Smooth muscle cell (in vitro differentiated cells): ENCODE measurements at regions not wholly inside any gene's neighbourhood (a gene's known extent, or its start where the extent isn't known, plus 50 kb on each side); places are given as distances from the start of the nearest gene placed in this dataset.

Source experiments
- DNase-seq: peaks from one replicate; lab custom pipeline; 2025; ENCODE audit not compliant: unreplicated experiment; lab: John Stamatoyannopoulos, UW
- H2AFZ ChIP-seq: fragments of 200-600 bp; sonication (generic); 2 replicates; pipeline ENCODE4 v1.6.0; 2016; ENCODE audit warnings: antibody characterized with exemption, low read depth, mild to moderate bottlenecking
- H3F3A ChIP-seq: fragments of 200-600 bp; sonication (generic); 2 replicates; pipeline ENCODE4 v1.6.0; 2017; ENCODE audit warnings: antibody characterized with exemption, low read depth
- H3K27ac ChIP-seq: fragments of 200-600 bp; sonication (generic); 2 replicates; pipeline ENCODE4 v1.5.1; 2016; ENCODE audit warnings: low read depth, mild to moderate bottlenecking
- H3K27me3 ChIP-seq: fragments of 200-600 bp; sonication (generic); 2 replicates; pipeline ENCODE4 v1.6.1; 2016; ENCODE audit warnings: low read depth, mild to moderate bottlenecking
- H3K36me3 ChIP-seq: fragments of 200-600 bp; sonication (generic); 2 replicates; pipeline ENCODE4 v1.5.1; 2016; ENCODE audit warnings: low read depth
- H3K4me1 ChIP-seq: fragments of 200-600 bp; sonication (generic); 2 replicates; pipeline ENCODE4 v1.5.1; 2016; ENCODE audit warnings: low read depth
- H3K4me2 ChIP-seq: fragments of 200-600 bp; sonication (generic); 2 replicates; pipeline ENCODE4 v1.6.0; 2016; ENCODE audit warnings: mild to moderate bottlenecking
- H3K4me3 ChIP-seq: fragments of 200-600 bp; sonication (generic); 2 replicates; pipeline ENCODE4 v1.5.1; 2016; ENCODE audit warnings: mild to moderate bottlenecking
- H3K79me2 ChIP-seq: fragments of 200-600 bp; sonication (generic); 2 replicates; pipeline ENCODE4 v1.6.0; 2016; ENCODE audit warnings: low read depth, mild to moderate bottlenecking
- H3K9ac ChIP-seq: fragments of 200-600 bp; sonication (generic); 2 replicates; pipeline ENCODE4 v1.6.0; 2016; ENCODE audit warnings: low read depth
- H3K9me3 ChIP-seq: fragments of 200-600 bp; sonication (generic); replicated peaks from 2 replicates; pipeline ENCODE4 v1.5.1; 2016; ENCODE audit warnings: low read depth
- H4K20me1 ChIP-seq: fragments of 200-600 bp; sonication (generic); 2 replicates; pipeline ENCODE4 v1.6.0; 2016; ENCODE audit warnings: low read depth
- WGBS: methylation state at CpG from one replicate; pipeline ENCODE4 v1.1.7; 2016; ENCODE audit warnings: low lambda C conversion rate; 5-methylcytosine and 5-hydroxymethylcytosine counted together
- TF ChIP-seq, protein P1 (sequence below): fragments of 200-600 bp; sonication (generic); IDR thresholded peaks from 2 replicates; pipeline ENCODE4 v1.5.1; 2017; ENCODE audit warnings: borderline replicate concordance, mild to moderate bottlenecking, antibody characterized with exemption; ENCODE audit not compliant: insufficient read depth, poor library complexity, severe bottlenecking

- Histone ChIP-seq H3K4me2 (no peak overlapping the region), H3K27ac (no peak overlapping the region), H3K27me3 (no peaks in the 10 kb centered on the region), H3K79me2 (no peaks in the 10 kb centered on the region), H3K4me1 (peaks cover 4% of the 10 kb centered on the region), H3K4me3 (no peak overlapping the region), H3K9ac (no peak overlapping the region), H4K20me1 (no peaks in the 10 kb centered on the region), H3K9me3 (no peaks in the 10 kb centered on the region), H2AFZ (no peak overlapping the region), H3K36me3 (no peaks in the 10 kb centered on the region), H3F3A (no peaks in the 10 kb centered on the region)
- WGBS, result 74% methylated on average over 1 of the region's 1 CpG
- DNase-seq, result no peak
- TF ChIP-seq, protein P1, sequence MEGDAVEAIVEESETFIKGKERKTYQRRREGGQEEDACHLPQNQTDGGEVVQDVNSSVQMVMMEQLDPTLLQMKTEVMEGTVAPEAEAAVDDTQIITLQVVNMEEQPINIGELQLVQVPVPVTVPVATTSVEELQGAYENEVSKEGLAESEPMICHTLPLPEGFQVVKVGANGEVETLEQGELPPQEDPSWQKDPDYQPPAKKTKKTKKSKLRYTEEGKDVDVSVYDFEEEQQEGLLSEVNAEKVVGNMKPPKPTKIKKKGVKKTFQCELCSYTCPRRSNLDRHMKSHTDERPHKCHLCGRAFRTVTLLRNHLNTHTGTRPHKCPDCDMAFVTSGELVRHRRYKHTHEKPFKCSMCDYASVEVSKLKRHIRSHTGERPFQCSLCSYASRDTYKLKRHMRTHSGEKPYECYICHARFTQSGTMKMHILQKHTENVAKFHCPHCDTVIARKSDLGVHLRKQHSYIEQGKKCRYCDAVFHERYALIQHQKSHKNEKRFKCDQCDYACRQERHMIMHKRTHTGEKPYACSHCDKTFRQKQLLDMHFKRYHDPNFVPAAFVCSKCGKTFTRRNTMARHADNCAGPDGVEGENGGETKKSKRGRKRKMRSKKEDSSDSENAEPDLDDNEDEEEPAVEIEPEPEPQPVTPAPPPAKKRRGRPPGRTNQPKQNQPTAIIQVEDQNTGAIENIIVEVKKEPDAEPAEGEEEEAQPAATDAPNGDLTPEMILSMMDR, result no peak
These were observed 233.6 kb downstream of the SH2D4B start for GRCh38 chr10:80771285-80771684.

DNA sequence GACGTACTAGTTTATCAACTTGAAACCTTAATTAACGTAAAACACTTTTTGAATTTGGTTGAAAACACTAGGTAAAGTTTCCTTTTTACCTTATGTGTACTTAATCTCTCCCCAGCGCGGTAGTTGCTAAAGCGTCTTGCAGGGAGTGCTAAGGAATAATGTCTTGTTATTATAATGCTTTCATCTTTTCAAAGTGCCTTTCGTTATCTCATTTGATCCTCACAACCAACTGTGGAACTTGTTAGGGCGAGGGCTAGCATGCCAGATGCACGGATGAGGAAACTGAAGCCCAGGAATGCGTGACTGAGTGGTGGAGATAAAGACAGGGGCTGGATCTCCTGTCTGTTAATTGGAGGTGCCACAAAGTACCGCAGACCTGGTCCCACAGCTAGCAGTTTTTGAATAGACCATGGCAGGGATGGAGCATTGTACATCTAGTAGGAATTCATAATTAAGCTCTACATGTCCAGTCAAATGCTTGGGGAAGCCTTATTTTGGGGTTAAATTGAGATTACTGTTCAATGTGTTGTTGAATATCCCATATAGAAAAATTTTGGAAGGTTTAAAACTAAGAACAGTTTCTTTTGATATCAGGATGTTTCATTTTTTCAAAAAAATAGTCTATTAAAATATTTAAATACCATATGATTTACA lies 234.3 kb downstream of the SH2D4B start:
- Histone ChIP-seq H3F3A (no peaks in the 10 kb centered on the region), H3K27ac (no peak overlapping the region), H3K4me2 (no peak overlapping the region), H3K79me2 (no peaks in the 10 kb centered on the region), H3K27me3 (no peaks in the 10 kb centered on the region), H3K9ac (no peak overlapping the region), H4K20me1 (no peaks in the 10 kb centered on the region), H3K4me3 (no peak overlapping the region), H3K36me3 (no peaks in the 10 kb centered on the region), H3K4me1 (peaks cover 4% of the 10 kb centered on the region), H2AFZ (no peak overlapping the region), H3K9me3 (no peaks in the 10 kb centered on the region)
- no peak for DNase-seq
- 62% methylated on average over 10 of the region's 10 CpGs for WGBS
- TF ChIP-seq, protein P1, result no peak

DNA sequence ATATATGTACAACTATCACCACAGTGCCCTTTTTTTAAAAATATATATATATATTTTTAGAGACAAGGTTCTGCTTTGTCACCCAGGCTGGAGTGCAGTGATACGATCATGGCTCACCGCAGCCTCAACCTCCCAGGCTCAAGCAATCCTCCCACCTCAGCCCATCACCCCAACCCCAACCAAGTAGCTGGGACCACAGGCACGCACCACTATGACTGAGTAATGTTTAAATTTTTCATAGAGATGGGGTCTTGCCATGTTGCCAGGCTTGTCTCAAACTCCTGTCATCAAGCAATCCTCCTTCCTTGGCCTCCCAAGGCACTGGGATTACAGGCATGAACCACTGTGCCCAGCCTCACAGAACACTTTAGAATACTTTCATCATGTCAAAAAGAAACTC lies 234.9 kb downstream of the SH2D4B start:
- Histone ChIP-seq H3K9me3 (no peaks in the 10 kb centered on the region), H3K27me3 (no peaks in the 10 kb centered on the region), H4K20me1 (no peaks in the 10 kb centered on the region), H2AFZ (no peak overlapping the region), H3K4me1 (peaks cover 4% of the 10 kb centered on the region), H3K4me2 (no peak overlapping the region), H3K9ac (no peak overlapping the region), H3K27ac (no peak overlapping the region), H3K36me3 (no peaks in the 10 kb centered on the region), H3K79me2 (no peaks in the 10 kb centered on the region), H3K4me3 (no peak overlapping the region), H3F3A (no peaks in the 10 kb centered on the region)
- DNase-seq, result no peak
- 97% methylated on average over 3 of the region's 3 CpGs for WGBS
- TF ChIP-seq, protein P1, result no peak

DNA sequence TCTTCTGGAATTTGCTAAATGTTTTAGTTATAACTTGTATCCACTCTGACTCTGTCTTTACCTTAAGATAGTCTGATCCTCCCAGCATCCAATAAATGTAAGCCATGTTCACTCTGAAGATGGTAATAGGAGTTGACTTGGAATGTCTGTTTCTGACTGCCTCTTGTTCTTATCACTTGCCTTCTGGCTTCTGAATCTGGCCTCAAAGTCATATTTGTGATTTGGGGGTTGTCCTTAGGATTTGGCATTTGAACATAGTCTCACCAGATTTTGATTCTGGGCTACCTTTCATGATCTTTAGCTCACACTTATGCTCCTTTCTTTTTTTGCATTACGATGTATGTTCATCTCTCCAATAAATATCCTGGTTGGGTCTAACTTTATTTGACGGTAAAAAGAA lies 247.0 kb downstream of the SH2D4B start:
- H3K9me3 ChIP-seq, result no peaks in the 10 kb centered on the region
- no peak overlapping the region for H3K4me2 ChIP-seq
- H3K27me3 ChIP-seq, result no peaks in the 10 kb centered on the region
- 94% methylated on average over 2 of the region's 2 CpGs for WGBS
- TF ChIP-seq, protein P1, result no peak
- no peak for DNase-seq
- no peak overlapping the region for H3K9ac ChIP-seq
- H3K4me3 ChIP-seq, result no peak overlapping the region
- H2AFZ ChIP-seq, result no peak overlapping the region
- no peaks in the 10 kb centered on the region for H3K4me1 ChIP-seq
- no peaks in the 10 kb centered on the region for H3K79me2 ChIP-seq
- no peaks in the 10 kb centered on the region for H3F3A ChIP-seq
- no peak overlapping the region for H3K27ac ChIP-seq
- no peaks in the 10 kb centered on the region for H4K20me1 ChIP-seq
- no peaks in the 10 kb centered on the region for H3K36me3 ChIP-seq
